ENCODE measurements at regions not wholly inside any gene's neighbourhood (a gene's known extent, or its start where the extent isn't known, plus 50 kb on each side); places are given as distances from the start of the nearest gene placed in this dataset.
"Not testable (repeated sequence)": the region's sequence is repeated elsewhere in the genome, so short reads cannot be mapped to it uniquely, and the experiment has no call there.

- not testable (repeated sequence) for DNase-seq (ENCODE audit: low read depth, low spot score); H3K4me3 ChIP-seq (ENCODE audit: low read length)
Observed at GRCh38 chr9:74090921-74091320, 406.2 kb upstream of the RORB start.

DNA sequence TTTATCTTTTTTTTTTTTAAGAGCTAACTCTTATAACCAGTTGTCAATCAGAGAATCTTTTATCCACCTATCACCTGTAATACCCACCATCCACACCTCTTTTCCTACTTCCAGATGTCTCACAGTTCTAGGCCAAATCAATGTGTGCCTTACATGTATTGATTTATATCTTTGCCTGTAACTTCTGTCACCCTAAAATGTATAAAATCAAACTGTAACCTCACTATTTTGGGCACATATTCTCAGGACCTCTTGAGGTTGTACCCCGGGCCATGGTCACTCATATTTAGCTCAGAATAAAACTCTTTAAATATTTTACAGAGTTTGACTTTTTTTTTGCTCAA lies 404.7 kb upstream of the RORB start:
- H3K4me3 ChIP-seq (ENCODE audit: low read length): no peak overlapping the region

GRCh38 chr9:74094037-74094436 lies 403.1 kb upstream of the RORB start:
- not testable (repeated sequence) for DNase-seq (ENCODE audit: low read depth, low spot score); H3K4me3 ChIP-seq (ENCODE audit: low read length)

More for the DNA sequence above, 404.7 kb upstream of the RORB start:
- no peak for DNase-seq (ENCODE audit: low read depth, low spot score)

- no peak for DNase-seq (ENCODE audit: low read depth, low spot score)
- no peak overlapping the region for H3K4me3 ChIP-seq (ENCODE audit: low read length)
Observed at GRCh38 chr9:74094766-74095165, 402.4 kb upstream of the RORB start.

DNA sequence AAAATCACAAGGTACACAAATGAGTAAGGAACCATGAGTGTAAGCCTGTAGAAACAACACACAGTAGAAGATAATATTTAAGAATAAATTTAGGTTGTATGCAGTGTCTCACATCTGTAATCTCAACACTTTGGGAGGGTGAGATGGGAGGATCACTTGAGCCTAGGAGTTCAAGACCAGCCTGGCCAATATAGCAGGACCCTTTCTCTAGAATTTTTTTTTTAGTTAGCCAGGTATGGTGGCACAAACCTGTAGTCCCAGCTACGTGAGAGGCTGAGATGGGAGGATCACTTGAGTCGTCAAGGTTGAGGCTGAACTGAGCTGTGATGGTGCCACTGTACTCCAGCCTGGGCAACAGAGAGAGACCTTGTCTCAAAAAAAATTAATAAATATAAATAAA lies 401.2 kb upstream of the RORB start:
- H3K4me3 ChIP-seq (ENCODE audit: low read length): no peak overlapping the region
- no peak for DNase-seq (ENCODE audit: low read depth, low spot score)

DNA sequence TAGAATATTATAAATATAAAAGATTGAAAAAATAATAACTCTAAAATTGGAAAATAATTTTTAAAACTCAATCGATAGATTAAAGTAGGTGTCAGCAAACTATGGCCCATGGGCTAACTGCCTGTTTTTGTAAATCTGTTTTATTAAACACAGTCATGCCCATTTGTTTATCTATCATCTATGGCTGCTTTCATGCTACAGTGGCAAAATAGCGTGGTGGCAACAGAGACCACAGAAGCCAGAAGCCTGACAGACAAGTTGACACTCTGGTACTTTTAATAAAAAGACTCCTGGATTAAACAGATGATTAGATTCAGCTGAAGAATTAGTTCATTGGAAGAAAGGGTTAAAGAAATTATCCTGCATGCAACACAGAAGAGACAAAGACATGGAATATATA lies 400.7 kb upstream of the RORB start:
- H3K4me3 ChIP-seq (ENCODE audit: low read length): no peak overlapping the region
- DNase-seq (ENCODE audit: low read depth, low spot score): peak; percentile 17

- no peak overlapping the region for H3K4me3 ChIP-seq (ENCODE audit: low read length)
- DNase-seq (ENCODE audit: low read depth, low spot score): no peak
Observed at GRCh38 chr9:74100042-74100441, 397.1 kb upstream of the RORB start.

DNA sequence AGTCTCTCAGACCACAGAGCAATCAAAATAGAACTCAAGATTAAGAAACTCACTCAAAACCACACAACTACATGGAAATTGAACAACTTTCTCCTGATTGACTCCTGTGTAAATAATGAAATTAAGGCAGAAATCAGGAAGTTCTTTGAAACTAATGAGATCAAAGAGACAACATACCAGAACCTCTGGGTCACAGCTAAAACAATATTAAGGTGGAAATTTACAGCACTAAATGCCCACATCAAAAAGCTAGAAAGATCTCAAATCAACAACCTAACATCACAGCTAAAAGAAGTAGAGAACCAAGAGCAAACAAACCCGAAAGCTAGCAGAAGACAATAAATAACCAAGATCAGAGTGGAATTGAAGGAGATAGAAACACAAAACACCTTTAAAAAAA lies 395.0 kb upstream of the RORB start:
- not testable (repeated sequence) for DNase-seq (ENCODE audit: low read depth, low spot score); H3K4me3 ChIP-seq (ENCODE audit: low read length)

DNA sequence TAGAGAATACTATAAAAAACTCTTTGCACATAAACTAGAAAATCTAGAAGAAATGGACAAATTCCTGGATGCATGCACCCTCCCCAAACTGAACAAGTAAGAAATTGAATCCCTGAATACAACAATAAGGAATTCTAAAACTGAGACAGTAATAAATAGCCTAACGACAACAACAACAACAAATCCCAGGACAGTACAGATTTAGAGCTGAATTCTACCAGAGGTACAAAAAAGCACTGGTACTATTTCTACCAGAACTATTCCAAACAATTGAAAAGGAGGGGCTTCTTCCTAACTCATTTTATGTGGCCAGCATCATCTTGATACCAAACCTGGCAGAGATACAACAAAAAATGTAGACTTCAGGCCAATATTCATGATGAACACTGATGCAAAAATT lies 394.4 kb upstream of the RORB start:
- no peak overlapping the region for H3K4me3 ChIP-seq (ENCODE audit: low read length)
- DNase-seq (ENCODE audit: low read depth, low spot score): no peak

DNA sequence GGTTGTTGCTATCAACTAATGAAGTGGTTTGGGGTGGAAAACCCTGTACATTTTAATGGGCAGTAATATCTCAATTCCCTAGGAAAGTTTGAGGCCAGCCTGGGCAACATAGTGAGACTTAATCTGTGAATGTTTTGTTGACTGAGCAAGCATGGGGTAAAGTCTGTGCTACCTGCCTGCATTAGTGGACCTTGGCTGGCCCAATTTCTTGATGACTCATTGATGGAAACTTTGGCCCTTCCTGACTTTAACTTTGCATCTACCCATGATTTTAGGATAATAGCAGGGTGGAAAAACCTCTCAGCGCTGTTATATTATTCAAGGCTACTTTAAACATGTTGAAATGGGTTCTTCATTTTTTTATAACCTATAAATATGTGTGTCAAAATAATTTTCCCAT lies 389.4 kb upstream of the RORB start:
- no peak overlapping the region for H3K4me3 ChIP-seq (ENCODE audit: low read length)
- no peak for DNase-seq (ENCODE audit: low read depth, low spot score)

DNA sequence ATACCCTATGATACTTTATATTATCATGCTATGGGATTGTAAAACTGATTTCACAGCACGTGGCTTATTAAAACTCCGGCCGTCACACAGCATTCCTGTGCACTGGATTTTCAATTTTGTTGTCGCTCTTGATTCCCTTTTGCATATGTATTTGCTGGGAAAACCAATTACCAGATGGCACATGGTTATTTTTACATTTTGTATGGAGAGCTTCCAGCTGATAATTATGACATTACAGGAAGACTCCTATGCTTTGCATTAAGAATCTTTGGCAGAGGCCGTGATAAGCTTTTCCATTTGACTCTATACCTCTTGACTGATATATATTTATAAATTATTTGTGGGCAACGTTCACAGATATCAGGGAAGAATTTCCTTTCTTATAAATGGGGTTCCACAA lies 381.2 kb upstream of the RORB start:
- no peak overlapping the region for H3K4me3 ChIP-seq (ENCODE audit: low read length)
- no peak for DNase-seq (ENCODE audit: low read depth, low spot score)

DNA sequence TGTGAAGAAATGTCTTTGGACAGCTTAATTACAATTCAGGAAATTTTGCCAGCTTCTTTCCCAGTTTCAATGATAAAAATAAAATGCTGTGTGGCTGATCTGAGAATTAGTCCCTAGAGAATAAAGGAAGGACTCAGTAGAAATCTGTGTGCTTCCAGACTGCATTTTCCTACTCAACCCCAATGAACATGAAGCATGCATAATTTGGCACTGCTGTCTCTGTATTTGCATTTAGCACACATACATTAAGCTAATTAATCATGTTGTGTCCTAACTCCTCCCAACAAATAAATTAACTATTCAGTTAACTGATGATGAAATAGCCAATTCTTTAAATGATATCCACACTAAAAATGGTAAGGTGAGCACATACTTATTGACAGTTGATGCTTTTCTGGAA lies 380.0 kb upstream of the RORB start:
- no peak overlapping the region for H3K4me3 ChIP-seq (ENCODE audit: low read length)
- DNase-seq (ENCODE audit: low read depth, low spot score): no peak

DNA sequence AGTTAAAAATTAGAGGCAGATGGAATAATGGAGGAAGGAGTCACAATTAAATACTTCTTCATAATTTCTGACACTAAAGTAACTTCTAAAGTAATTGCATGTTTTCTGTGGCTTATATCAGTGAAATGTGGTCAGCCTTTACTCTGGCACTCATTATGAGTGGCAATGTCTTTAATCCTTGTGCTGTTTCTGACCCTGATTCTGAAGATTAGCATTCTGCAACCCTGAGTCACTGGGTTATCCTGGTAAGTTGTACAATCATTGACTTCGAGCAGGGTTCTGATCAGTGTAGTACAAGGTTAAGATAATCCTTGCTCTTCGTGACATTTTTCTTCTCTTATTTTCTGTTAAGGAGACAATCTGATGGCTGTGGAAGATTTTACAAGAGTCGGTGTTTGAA lies 379.4 kb upstream of the RORB start:
- DNase-seq (ENCODE audit: low read depth, low spot score): peak; percentile 10
- no peak overlapping the region for H3K4me3 ChIP-seq (ENCODE audit: low read length)

DNA sequence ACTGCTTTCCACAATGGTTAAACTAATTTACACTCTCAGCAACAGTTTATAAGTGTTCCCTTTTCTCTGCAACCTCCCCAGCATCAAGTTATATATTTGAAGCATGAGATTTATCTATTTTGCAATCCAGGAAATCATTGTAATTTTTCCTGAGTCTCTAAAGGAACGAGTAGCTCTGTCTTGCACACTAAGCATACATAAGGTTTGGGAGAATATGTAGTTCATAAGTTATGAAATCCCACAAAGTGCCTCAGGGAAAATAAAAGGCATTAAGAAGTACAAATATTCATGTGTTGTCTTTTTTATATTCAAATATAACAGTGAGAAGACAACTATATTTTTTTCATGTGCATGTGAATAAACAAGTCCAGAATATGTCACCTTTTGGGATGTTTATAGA lies 377.1 kb upstream of the RORB start:
- H3K4me3 ChIP-seq (ENCODE audit: low read length): no peak overlapping the region
- DNase-seq (ENCODE audit: low read depth, low spot score): no peak

- peak; percentile 47 for DNase-seq (ENCODE audit: low read depth, low spot score)
- H3K4me3 ChIP-seq (ENCODE audit: low read length): no peak overlapping the region
Observed at GRCh38 chr9:74120470-74120869, 376.7 kb upstream of the RORB start.

GRCh38 chr9:74122216-74122615 lies 374.9 kb upstream of the RORB start:
- H3K4me3 ChIP-seq (ENCODE audit: low read length): no peak overlapping the region
- DNase-seq (ENCODE audit: low read depth, low spot score): peak; percentile 51

- no peak overlapping the region for H3K4me3 ChIP-seq (ENCODE audit: low read length)
- DNase-seq (ENCODE audit: low read depth, low spot score): no peak
Observed at GRCh38 chr9:74122661-74123060, 374.5 kb upstream of the RORB start.

DNA sequence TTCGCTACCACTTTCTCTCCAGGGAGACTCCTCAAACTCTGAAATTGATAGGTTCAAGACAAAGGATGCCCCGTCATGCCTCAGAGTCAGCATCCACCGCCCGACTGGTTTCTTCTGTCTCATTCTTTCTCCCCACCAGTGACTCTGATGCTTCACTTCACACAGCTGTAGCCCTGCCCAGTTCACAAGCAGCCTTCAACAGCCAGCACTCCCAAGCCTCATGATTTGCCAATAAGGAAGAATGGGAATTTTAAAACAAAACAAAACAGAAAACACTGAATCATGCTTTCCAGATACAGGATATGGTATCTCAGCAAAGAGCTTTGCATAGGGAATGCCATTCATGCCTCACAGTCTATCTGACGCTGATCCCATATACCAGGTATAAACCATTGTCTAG lies 371.2 kb upstream of the RORB start:
- no peak for DNase-seq (ENCODE audit: low read depth, low spot score)
- H3K4me3 ChIP-seq (ENCODE audit: low read length): no peak overlapping the region

DNA sequence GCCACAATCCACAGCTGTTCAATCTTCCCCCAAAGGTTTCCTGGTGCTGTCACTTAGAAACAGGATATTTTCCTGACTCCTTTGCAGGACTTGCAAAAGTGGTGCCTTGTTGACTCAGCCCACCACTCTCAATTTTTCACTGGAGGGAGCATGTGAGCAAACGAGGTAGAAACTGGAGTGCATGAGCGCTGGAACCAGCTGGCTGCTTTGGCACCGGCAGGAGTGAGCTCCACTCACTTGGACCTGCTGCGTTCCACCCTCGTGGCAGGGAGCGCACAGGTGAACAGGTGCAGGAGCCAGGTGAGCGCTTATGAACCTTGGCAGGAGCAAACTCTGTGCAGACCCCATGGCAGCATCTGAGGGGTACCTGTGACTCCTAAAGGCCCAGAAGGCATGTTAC lies 364.1 kb upstream of the RORB start:
- no peak overlapping the region for H3K4me3 ChIP-seq (ENCODE audit: low read length)
- no peak for DNase-seq (ENCODE audit: low read depth, low spot score)

DNA sequence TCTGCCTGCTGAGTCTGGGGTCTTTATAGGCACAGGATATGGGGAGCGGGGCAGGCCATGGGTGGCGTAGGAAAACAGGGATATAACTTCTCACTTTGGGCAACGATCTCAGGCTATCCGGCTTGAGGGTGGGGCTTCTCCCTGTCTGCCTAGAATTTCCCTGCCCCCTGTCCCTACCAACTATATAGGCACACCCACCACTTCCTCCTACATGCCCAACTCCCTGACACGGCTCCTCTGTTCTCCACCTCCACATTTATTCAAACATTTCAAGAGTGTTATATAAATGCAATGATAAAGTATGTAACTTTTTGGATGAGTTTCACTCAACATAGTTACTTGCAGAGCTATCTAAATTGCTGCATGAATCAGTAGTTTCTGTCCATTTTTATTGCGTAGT lies 363.2 kb upstream of the RORB start:
- DNase-seq (ENCODE audit: low read depth, low spot score): no peak

DNA sequence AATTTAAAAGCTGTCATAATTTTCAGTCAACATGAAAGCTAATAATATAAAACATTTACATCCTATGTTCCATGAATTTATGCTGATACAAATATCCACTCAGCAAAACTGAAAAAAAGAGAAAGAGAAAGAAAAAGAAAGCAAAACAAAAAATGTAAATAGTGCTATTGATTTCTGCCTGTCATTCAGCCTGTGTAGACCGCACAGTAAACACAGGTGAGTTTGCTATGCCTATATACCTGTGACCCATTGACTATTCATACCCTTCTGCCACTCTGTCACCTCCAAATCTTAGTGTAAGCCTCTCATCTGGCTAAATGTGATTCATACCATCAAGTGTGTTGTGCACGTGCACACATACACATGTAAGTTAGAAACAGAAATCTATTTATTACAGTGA lies 359.0 kb upstream of the RORB start:
- no peak for DNase-seq (ENCODE audit: low read depth, low spot score)
- H3K4me3 ChIP-seq (ENCODE audit: low read length): no peak overlapping the region

More for the DNA sequence above, 363.2 kb upstream of the RORB start:
- no peak overlapping the region for H3K4me3 ChIP-seq (ENCODE audit: low read length)

GRCh38 chr9:74140141-74140540 lies 357.0 kb upstream of the RORB start:
- no peak for DNase-seq (ENCODE audit: low read depth, low spot score)
- H3K4me3 ChIP-seq (ENCODE audit: low read length): no peak overlapping the region
